ENCODE measurements at regions not wholly inside any gene's neighbourhood (a gene's known extent, or its start where the extent isn't known, plus 50 kb on each side); places are given as distances from the start of the nearest gene placed in this dataset.

GRCh38 chr11:81495699-81496292 is 1237.9 kb downstream of the FAM181B start:
- DNase-seq: no peak

- no peak for DNase-seq
Measured at GRCh38 chr11:81494431-81494830, 1239.2 kb downstream of the FAM181B start.

- no peak for DNase-seq
Measured at GRCh38 chr11:81492923-81493445, 1240.7 kb downstream of the FAM181B start.

GRCh38 chr11:81487109-81487508 is 1246.6 kb downstream of the FAM181B start:
- no peak for DNase-seq

GRCh38 chr11:81484196-81484595 is 1249.5 kb downstream of the FAM181B start:
- DNase-seq: no peak

- no peak for DNase-seq
Measured at GRCh38 chr11:81477277-81477676, 1256.4 kb downstream of the FAM181B start.

- DNase-seq: no peak
Measured at GRCh38 chr11:81476345-81476744, 1257.3 kb downstream of the FAM181B start.

- no peak for DNase-seq
Measured at GRCh38 chr11:81472646-81473045, 1261.0 kb downstream of the FAM181B start.

GRCh38 chr11:81470446-81470845 is 1263.2 kb downstream of the FAM181B start:
- DNase-seq: no peak

- DNase-seq: no peak
Measured at GRCh38 chr11:81459766-81460306, 1273.8 kb downstream of the FAM181B start.

- DNase-seq: no peak
Measured at GRCh38 chr11:81449588-81450156, 1284.0 kb downstream of the FAM181B start.

GRCh38 chr11:81444297-81444696 is 1289.4 kb downstream of the FAM181B start:
- DNase-seq: no peak

GRCh38 chr11:81432333-81432732 is 1301.3 kb downstream of the FAM181B start:
- no peak for DNase-seq

- DNase-seq: no peak
Measured at GRCh38 chr11:81424822-81425221, 1308.8 kb downstream of the FAM181B start.

GRCh38 chr11:81422402-81422801 is 1311.3 kb downstream of the FAM181B start:
- no peak for DNase-seq

GRCh38 chr11:81421251-81421860 is 1312.3 kb downstream of the FAM181B start:
- no peak for DNase-seq

- no peak for DNase-seq
Measured at GRCh38 chr11:81420668-81421250, 1312.9 kb downstream of the FAM181B start.

GRCh38 chr11:81397316-81397715 is 1336.3 kb downstream of the FAM181B start:
- no peak for DNase-seq

GRCh38 chr11:81394311-81394710 is 1339.4 kb downstream of the FAM181B start:
- DNase-seq: no peak

- no peak for DNase-seq
Measured at GRCh38 chr11:81388326-81388725, 1345.3 kb downstream of the FAM181B start.

GRCh38 chr11:81380395-81380794 is 1353.3 kb downstream of the FAM181B start:
- no peak for DNase-seq

- DNase-seq: no peak
Measured at GRCh38 chr11:81377418-81377817, 1356.2 kb downstream of the FAM181B start.

- DNase-seq: no peak
Measured at GRCh38 chr11:81373986-81374385, 1359.7 kb downstream of the FAM181B start.

GRCh38 chr11:81368192-81368591 is 1365.5 kb downstream of the FAM181B start:
- DNase-seq: no peak

All from CD4-positive, alpha-beta T cell treated with Interferon alpha-2 for 1 hour (primary cell).